COLO829 (cell line): ENCODE measurements at regions not wholly inside any gene's neighbourhood (a gene's known extent, or its start where the extent isn't known, plus 50 kb on each side); places are given as distances from the start of the nearest gene placed in this dataset.
"Not testable (repeated sequence)": the region's sequence is repeated elsewhere in the genome, so short reads cannot be mapped to it uniquely, and the experiment has no call there.

Experiments
- DNase-seq: peaks from one replicate; pipeline ENCODE4 v3.0.0; 2012; ENCODE audit warnings: low spot score

DNA sequence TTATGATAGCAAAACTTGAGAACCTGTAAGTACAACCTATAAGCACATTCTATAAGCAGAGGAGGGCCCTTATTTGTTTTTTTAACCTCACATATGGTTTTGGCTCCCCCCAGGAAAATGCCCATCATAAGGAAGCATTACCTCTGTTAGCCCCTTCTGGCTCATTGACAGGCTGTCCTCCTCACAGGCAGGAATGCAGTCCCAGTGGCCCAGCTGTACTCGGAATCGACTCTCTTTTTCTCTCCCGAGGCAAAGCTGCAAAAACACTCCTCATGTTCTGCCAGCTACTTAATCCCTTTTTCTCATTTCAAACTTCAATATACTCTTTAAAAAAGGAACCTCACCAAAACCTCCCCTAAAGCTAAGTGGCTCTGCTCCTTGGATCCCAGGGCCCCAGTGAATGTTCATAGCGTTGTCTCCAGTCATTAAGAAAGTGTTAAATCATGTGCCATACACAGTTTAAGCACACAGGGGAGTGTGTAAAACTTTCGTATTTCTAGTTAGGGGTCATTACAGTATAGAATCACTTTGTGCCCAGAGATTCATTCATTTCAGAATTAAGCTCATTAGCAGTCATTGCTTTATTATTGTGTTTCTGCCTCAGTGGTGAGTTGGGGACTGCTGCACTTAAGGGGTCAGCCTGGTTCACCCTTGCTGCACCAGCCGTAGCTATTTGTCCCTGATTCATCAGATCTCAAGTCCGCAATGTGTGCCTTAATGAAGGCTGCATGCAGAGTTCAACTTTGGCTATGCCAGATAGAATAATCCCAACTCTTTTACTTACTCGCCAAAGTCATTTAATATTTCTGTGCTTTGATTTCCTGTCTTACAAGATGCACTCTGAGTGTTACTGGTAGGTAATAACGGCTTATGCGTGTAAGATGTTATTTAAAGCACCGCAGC, 57.6 kb downstream of the JRKL start:
- no peak for DNase-seq

DNA sequence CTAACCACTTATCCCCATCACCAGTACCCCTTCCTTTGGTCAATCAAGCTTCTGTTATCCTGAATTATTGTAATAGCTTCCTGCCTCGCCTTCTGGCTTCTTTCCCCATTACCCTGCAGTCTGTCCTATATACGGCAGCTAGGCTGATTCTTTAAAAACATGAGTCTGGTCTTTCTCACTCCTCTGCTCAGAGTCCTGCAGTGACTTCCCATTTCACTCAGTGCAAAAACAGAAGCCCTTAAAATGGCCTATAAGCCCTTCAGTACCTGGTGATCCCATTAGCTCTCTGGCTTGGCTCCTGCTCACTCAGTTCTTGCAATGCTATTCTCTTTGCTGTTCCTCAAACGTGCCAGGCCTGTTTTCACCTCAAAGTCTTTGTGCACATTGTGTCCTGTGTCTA, 58.4 kb downstream of the JRKL start:
- no peak for DNase-seq

DNA sequence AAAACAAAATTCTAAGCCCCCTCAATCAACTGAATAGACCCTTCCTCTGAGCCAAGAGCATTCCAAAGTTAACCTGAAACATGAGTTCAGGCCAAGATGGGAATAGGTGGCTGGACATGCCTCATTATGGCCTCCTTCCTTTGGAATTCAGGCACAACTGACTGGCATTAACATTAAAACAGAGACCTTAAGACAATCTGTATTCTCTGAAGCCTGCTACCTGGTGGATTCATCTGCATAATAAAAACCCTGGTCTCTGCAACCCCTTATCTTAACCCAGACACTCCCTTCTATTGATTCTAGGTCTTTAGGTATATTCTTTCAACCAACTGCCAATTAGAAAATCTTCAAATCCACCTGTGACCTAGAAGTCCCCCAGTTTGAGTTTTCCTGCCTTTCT, 66.3 kb downstream of the JRKL start:
- no peak for DNase-seq

- no peak for DNase-seq
Observed at GRCh38 chr11:96459751-96460150, 69.9 kb downstream of the JRKL start.

DNA sequence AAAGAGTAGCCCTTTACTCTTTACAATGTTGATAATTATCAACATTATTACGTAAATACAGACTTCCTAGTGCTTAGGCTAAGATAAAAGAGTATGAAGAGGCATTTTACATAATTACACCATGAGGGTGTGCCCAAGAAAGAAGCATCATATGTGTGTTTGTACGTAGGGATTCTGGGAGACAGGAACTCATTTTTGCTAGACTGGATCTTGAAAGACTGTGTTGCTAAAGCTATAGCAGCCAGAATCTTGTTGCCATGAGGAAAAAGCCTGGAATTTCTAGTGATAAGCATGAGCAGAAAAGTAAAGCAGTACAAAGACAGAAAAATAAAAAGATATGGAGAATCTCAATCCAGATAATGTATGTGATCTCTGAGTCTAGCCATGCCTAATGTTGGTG, 72.1 kb downstream of the JRKL start:
- no peak for DNase-seq

DNA sequence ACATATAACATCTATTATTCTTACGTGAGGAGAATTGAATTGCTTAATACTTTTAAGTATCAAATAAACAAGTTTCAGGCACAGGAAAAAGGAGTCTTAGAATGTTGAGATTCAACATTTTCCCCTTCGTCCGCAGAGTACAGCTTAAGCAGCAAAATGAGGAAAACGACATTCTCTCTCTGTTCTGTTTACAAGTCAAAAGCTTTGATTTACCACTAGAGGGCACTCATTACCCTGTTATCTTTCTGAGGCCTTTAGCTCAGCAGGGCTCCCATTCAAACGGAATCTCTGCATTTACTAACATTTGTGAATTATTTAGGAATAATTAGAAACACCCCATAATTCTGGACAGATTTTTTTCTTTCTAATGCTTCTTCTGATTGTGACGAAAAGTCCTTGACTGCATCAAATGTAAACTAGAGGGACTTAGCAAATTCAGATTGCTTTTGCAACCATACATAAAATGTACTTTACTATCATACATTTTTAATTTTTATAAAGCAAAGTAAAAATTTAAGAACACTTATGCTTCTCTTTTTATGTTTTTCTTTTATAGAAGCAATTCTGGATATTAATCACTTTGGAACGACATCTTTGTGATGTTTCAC, 75.0 kb downstream of the JRKL start:
- peak; percentile 79 for DNase-seq

DNA sequence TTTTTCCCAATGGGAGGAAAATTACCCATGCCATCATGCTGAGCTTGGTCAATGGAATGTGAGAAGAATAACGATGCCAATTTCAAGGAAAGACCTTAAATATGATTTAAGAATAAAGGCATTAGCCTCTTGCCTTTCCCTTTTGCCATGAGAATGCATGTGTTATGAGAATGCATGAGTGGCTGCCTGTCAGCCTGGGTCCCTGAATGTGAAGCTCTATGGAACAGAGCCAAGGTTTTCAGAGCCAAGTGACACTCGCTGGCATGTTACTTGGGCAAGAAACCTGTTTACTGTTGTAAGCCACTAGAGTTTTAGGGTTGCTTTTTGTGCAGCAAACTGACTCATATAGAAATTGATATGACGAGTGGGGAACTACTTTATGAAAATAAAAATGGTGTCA, 75.7 kb downstream of the JRKL start:
- no peak for DNase-seq

GRCh38 chr11:96466607-96467006, 76.8 kb downstream of the JRKL start:
- DNase-seq = no peak

DNA sequence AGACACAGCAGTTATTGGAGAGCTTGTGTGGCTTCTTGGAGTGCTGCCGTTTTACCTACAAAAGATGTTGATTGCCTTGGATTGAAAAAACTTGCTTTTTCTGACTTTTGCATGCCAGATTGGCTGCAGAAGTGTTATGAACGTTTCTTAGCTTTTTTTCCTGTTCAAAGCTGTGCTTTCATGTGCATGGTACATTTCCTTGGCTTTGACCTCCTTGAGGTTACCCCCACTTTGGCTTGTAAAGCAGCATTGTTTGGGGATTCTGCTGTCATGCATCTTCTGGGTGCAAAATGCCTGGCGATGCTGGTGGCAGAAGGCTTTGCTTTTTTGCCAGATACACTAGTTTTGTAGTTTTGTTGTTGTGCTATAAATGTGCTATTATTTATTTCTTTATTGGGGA, 80.0 kb downstream of the JRKL start:
- no peak for DNase-seq

DNA sequence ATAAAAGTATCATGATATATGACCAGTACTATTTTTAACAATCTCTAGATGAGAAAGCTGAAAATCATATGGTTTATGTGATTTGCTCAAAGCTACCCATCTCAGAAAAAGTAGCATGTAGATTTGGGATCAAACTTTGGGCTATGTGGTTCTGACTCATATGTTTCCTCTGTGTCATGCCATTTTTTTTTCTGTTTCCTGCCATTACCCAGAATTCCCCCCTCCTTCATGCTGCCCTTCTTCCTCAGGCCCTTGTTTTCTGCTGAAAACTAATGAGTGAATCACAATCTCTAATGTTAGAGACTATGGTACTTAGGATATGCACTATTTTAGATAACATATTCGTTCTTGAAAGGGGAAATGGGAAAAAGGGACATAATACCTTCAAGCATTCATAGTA, 80.7 kb downstream of the JRKL start:
- DNase-seq = no peak

GRCh38 chr11:96472085-96472484, 82.3 kb downstream of the JRKL start:
- DNase-seq = no peak

DNA sequence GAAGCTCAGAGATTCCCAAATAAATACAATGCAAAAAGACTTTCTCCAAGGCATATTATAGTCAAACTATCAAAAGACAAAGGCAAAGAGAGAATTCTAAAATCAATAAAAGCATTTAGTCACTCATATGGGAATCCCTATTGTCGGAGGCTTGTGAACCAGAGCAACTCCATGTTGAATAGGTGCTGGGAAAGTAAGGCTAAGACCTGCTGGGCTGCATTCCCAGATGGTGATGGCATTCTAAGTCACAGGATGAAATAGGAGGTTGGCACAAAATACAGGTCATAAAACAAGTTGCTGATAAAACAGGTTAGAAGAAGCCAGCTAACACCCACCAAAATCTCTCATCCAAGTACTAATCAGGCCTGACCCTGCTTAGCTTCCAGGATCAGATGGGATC, 84.5 kb downstream of the JRKL start:
- DNase-seq = no peak

DNA sequence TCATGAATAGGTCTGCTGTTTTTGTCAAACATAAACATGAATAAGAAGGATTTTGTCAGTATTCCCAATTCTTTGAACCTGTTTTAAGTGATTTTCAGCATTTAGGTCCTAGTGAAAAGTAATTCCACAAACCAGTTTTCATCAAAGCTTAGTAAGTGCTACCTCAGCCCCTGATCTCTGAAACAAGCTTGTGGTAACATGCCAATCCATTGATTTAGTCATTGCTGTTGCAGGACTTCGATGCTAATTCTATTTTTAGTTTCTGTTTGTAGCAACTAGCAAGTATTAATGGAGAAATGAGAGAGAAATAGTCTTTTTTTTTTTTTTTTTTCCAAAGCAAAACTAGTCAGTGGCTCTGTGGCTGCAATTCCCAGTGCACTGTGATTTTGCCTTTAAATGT, 91.4 kb downstream of the JRKL start:
- no peak for DNase-seq

GRCh38 chr11:96481771-96482170, 92.0 kb downstream of the JRKL start:
- no peak for DNase-seq

DNA sequence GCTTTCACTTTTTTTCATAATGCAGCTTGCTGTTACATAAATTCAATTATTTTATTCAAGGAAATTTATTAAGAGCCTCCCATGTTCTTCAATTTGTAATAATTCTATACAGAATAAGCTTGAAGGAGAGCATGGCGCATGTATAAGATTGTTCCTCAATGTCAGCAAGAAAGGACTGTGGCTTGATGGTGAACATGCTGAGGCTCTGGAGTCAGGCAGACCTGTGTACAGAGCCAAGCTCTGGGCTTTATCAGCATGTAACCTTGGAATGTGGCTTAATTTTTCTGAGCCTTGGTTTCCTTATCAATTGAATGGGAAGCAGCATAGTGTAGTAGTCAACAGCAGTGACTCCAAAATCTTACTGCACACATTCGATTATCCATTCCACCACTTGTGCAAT, 92.4 kb downstream of the JRKL start:
- no peak for DNase-seq

- DNase-seq = no peak
Observed at GRCh38 chr11:96483374-96483955, 93.7 kb downstream of the JRKL start.

DNA sequence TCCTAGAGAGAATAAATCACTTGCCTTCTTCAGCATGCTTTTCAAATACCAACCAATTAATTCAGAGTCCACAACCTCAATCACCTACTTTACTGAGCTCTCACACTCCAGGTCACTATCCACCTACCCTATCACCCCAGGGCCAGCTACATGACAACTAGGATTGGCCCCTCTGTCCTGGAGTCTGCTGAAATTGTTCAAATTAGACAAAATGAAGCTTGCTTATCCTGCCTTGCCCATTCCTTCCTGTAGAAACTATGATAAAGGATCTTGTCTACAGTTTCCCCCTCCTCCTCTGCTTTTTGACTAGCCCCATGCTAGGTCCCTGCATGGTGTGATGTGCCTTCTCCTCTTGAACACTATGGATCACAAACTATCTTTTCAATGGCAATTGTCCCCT, 94.5 kb downstream of the JRKL start:
- no peak for DNase-seq

DNA sequence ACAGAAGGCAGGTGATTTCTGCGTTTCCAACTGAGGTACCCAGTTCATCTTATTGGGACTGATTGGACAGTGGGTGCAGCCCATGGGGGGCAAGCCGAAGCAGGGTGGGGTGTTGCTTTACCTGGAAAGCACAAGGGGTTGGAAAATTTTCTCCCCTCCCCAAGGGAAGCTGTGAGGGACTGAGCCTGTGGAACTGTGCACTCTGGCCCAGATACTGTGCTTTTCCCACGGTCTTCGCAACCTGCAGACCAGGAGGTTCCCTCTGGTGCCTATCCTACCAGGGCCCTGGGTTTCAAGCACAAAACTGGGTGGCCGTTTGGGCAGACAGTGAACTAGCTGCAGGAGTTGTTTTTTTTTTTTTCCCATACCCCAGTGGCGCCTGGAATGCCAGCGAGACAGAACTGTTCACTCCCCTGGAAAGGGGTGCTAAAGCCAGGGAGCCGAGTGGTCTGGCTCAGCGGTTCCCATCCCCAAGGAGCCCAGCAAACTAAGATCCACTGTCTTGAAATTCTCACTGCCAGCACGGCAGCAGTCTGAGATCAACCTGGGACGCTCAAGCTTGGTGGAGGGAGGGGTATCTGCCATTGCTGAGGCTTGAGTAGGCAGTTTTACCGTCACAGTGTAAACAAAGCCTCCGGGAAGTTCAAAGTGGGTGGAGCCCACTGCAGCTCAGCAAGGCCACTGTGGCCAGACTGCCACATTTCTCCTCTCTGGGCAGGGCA, 97.2 kb downstream of the JRKL start:
- DNase-seq = no peak

- not testable (repeated sequence) for DNase-seq
Observed at GRCh38 chr11:96488911-96489310, 99.1 kb downstream of the JRKL start.

- DNase-seq = no peak
Observed at GRCh38 chr11:96500440-96500839, 110.6 kb downstream of the JRKL start.

- DNase-seq = no peak
Observed at GRCh38 chr11:96506041-96506440, 116.2 kb downstream of the JRKL start.

DNA sequence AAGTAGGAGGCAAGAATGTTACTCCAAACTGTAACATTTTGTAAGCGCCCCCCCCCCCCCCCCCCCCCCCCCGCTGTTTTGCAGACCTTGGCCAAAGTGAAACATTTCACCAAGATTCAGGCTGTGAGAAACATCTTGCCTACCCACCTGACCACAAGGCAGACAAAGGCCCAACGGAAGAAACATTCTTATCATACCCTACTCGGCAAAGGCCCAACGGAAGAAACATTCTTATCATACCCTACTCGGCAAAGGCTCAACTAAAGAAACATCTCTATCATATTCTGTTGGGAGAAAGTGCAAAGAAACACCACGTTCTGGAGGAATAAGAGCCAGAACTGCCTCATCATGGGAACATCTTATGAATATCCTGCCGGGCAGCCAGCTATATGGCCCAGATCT, 117.1 kb downstream of the JRKL start:
- no peak for DNase-seq

DNA sequence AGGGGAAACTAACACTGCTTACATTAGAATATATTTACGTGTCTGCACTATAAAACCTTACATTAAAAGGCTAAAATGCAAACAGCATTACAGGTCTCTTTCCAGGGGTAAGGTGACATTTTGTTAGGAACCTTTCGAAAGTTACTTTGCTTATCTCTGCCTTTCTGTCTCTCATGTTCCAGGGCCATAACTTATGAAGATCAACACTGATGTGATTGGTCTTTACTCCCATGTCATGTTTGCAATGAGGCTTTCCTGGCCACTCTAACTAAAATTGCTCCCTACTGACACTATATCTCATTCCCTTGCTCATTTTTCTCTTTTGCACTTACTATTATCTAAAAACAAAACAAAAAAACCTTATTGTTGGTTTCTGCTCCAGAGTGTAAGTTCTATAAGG, 119.0 kb downstream of the JRKL start:
- DNase-seq = no peak
